Mesodermal cell (in vitro differentiated cells): ENCODE measurements at regions not wholly inside any gene's neighbourhood (a gene's known extent, or its start where the extent isn't known, plus 50 kb on each side); places are given as distances from the start of the nearest gene placed in this dataset.
A peak's percentile ranks its signal among the peaks of the same experiment; 100 is the strongest.

Experiments
- H3K27ac ChIP-seq: 2 replicates; pipeline ENCODE4 v1.7.0; 2013; ENCODE audit warnings: mild to moderate bottlenecking, low read depth, low read length, moderate library complexity; ENCODE audit not compliant: severe bottlenecking
- H3K36me3 ChIP-seq: 2 replicates; pipeline ENCODE4 v1.7.1; 2013; ENCODE audit warnings: mild to moderate bottlenecking, low read length, moderate library complexity; ENCODE audit not compliant: control insufficient read depth, insufficient read depth
- H3K4me1 ChIP-seq: one replicate; pipeline ENCODE4 v1.7.1; 2013; ENCODE audit warnings: mild to moderate bottlenecking, low read length; ENCODE audit not compliant: insufficient read depth, control insufficient read depth, poor library complexity, severe bottlenecking
- H3K4me3 ChIP-seq: 2 replicates; pipeline ENCODE4 v1.7.0; 2013; ENCODE audit warnings: low read length, control low read depth, mild to moderate bottlenecking; ENCODE audit not compliant: insufficient read depth, poor library complexity, severe bottlenecking; ENCODE audit errors: extremely low read depth
- H3K9me3 ChIP-seq: 2 replicates; pipeline ENCODE4 v1.7.1; 2013; ENCODE audit warnings: mild to moderate bottlenecking, low read length, moderate library complexity; ENCODE audit not compliant: control insufficient read depth
- WGBS, 2 experiments: methylation state at CpG; one replicate each; pipeline ENCODE4 v1.1.5; 2013; ENCODE audit warnings: missing lambda C conversion rate in 2 of 2; ENCODE audit not compliant: insufficient coverage in 2 of 2; 5-methylcytosine and 5-hydroxymethylcytosine counted together

- no peaks in the 10 kb centered on the region for H3K36me3 ChIP-seq
- no peaks in the 10 kb centered on the region for H3K9me3 ChIP-seq
- peaks cover 51% of the 10 kb centered on the region for H3K4me1 ChIP-seq
- no peak overlapping the region for H3K4me3 ChIP-seq
- 100% methylated on average over 1 of the region's 1 CpG for WGBS, 2 experiments
- H3K27ac ChIP-seq: no peak overlapping the region
Observed at GRCh38 chr15:66615846-66616245, 50.0 kb upstream of the LCTL start.

- 68 to 69% methylated on average over 10 of the region's 15 CpGs for WGBS, 2 experiments
- no peaks in the 10 kb centered on the region for H3K9me3 ChIP-seq
- no peaks in the 10 kb centered on the region for H3K36me3 ChIP-seq
- H3K4me1 ChIP-seq: peaks cover 65% of the 10 kb centered on the region
- no peak overlapping the region for H3K4me3 ChIP-seq
- H3K27ac ChIP-seq: peak overlapping the region; percentile 94
Observed at GRCh38 chr15:66617137-66618090, 51.6 kb upstream of the LCTL start.

- H3K36me3 ChIP-seq: no peaks in the 10 kb centered on the region
- 30 to 33% methylated on average over 16 to 17 of the region's 17 CpGs for WGBS, 2 experiments
- peak overlapping the region; percentile 12 for H3K27ac ChIP-seq
Observed at GRCh38 chr15:66619152-66619903, 53.5 kb upstream of the LCTL start.

GRCh38 chr15:66620341-66620740 is 54.5 kb upstream of the LCTL start:
- Histone ChIP-seq H3K9me3 (no peaks in the 10 kb centered on the region), H3K27ac (peak overlapping the region; percentile 12), H3K4me3 (no peak overlapping the region), H3K4me1 (peaks cover 54% of the 10 kb centered on the region), H3K36me3 (no peaks in the 10 kb centered on the region)
- 46 to 67% methylated on average over 2 of the region's 3 CpGs for WGBS, 2 experiments

More at GRCh38 chr15:66619152-66619903, 53.5 kb upstream of the LCTL start:
- Histone ChIP-seq H3K4me1 (peaks cover 62% of the 10 kb centered on the region), H3K4me3 (no peak overlapping the region), H3K9me3 (no peaks in the 10 kb centered on the region)

- peaks cover 57% of the 10 kb centered on the region for H3K4me1 ChIP-seq
- H3K4me3 ChIP-seq: no peak overlapping the region
- peak overlapping the region; percentile 99 for H3K27ac ChIP-seq
- H3K9me3 ChIP-seq: no peaks in the 10 kb centered on the region
- 80 to 85% methylated on average over 5 to 6 of the region's 6 CpGs for WGBS, 2 experiments
- no peaks in the 10 kb centered on the region for H3K36me3 ChIP-seq
Observed at GRCh38 chr15:66620744-66621344, 55.0 kb upstream of the LCTL start.

- H3K36me3 ChIP-seq: no peaks in the 10 kb centered on the region
- H3K4me3 ChIP-seq: peak overlapping the region; percentile 2
- peaks cover 57% of the 10 kb centered on the region for H3K4me1 ChIP-seq
- peak overlapping the region; percentile 99 for H3K27ac ChIP-seq
- H3K9me3 ChIP-seq: no peaks in the 10 kb centered on the region
- 3 to 6% methylated on average over 35 to 52 of the region's 75 CpGs for WGBS, 2 experiments
Observed at GRCh38 chr15:66621491-66622467, 56.0 kb upstream of the LCTL start.

GRCh38 chr15:66622591-66623022 is 56.8 kb upstream of the LCTL start:
- Histone ChIP-seq H3K27ac (peak overlapping the region; percentile 99), H3K4me1 (peaks cover 49% of the 10 kb centered on the region), H3K36me3 (no peaks in the 10 kb centered on the region), H3K9me3 (no peaks in the 10 kb centered on the region), H3K4me3 (no peak overlapping the region)
- whole genome bisulfite sequencing, 2 experiments: 7 to 24% methylated on average over 3 to 4 of the region's 5 CpGs

- 74 to 80% methylated on average over 3 to 4 of the region's 6 CpGs for WGBS, 2 experiments
- H3K36me3 ChIP-seq: no peaks in the 10 kb centered on the region
- no peak overlapping the region for H3K27ac ChIP-seq
- H3K9me3 ChIP-seq: no peaks in the 10 kb centered on the region
- no peak overlapping the region for H3K4me3 ChIP-seq
- peaks cover 44% of the 10 kb centered on the region for H3K4me1 ChIP-seq
Observed at GRCh38 chr15:66623801-66624453, 58.1 kb upstream of the LCTL start.

GRCh38 chr15:66625531-66625930 is 59.7 kb upstream of the LCTL start:
- Histone ChIP-seq H3K4me3 (no peak overlapping the region), H3K27ac (no peak overlapping the region), H3K36me3 (no peaks in the 10 kb centered on the region), H3K4me1 (peaks cover 44% of the 10 kb centered on the region), H3K9me3 (no peaks in the 10 kb centered on the region)
- WGBS, 2 experiments: 60% methylated on average over 1 of the region's 1 CpG; no CpG with 5 or more reads in 1 of the 2 experiments
